Esophagus squamous epithelium (tissue), 5 donors: ENCODE measurements at regions not wholly inside any gene's neighbourhood (a gene's known extent, or its start where the extent isn't known, plus 50 kb on each side); places are given as distances from the start of the nearest gene placed in this dataset.

Experiments used
- DNase-seq: peaks from one replicate; lab custom pipeline; 2025; lab: John Stamatoyannopoulos, UW
- H3K27ac ChIP-seq, 4 donors: fragments of 200-600 bp; sonication (generic); one replicate each; pipeline ENCODE4 v1.5.1; 2016 to 2019; ENCODE audit warnings: mild to moderate bottlenecking in 1 of 4
- H3K27me3 ChIP-seq, 4 donors: fragments of 200-600 bp; sonication (generic); 1 replicate in 3 of 4; 2 replicates in 1 of 4; pipeline versions ENCODE4 v1.5.1 to v1.6.0; 2017 to 2021; ENCODE audit warnings: antibody characterized with exemption in 1 of 4
- H3K36me3 ChIP-seq, 3 donors: fragments of 200-600 bp; sonication (generic); one replicate each; pipeline ENCODE4 v1.5.1; 2016 to 2019
- H3K4me1 ChIP-seq, 3 donors: fragments of 200-600 bp; sonication (generic); one replicate each; pipeline ENCODE4 v1.5.1; 2017 to 2019
- H3K4me3 ChIP-seq, 4 donors: fragments of 200-600 bp; sonication (generic); 1 replicate in 3 of 4; 2 replicates in 1 of 4; pipeline ENCODE4 v1.5.1; 2016 to 2019; ENCODE audit warnings: mild to moderate bottlenecking in 2 of 4, moderate library complexity in 1 of 4
- H3K9me3 ChIP-seq, 3 donors: fragments of 200-600 bp; sonication (generic); one replicate each; pipeline ENCODE4 v1.5.1; 2016 to 2019
- CTCF ChIP-seq, 6 experiments: fragments of 450-650 bp in 4 of 6; fragments of 200-600 bp in 2 of 6; sonication (generic) in 2 of 6; IDR thresholded peaks; one replicate each; pipeline ENCODE4 v1.5.1; 2016 to 2019; ENCODE audit warnings: antibody characterized with exemption in 6 of 6, mild to moderate bottlenecking in 4 of 6, moderate library complexity in 4 of 6
- POLR2A ChIP-seq, 4 donors: fragments of 450-650 bp; IDR thresholded peaks; one replicate each; pipeline ENCODE4 v1.6.1; 2017; ENCODE audit warnings: antibody characterized with exemption in 4 of 4, mild to moderate bottlenecking in 4 of 4, moderate library complexity in 3 of 4
- WGBS, 2 donors: methylation state at CpG; one replicate each; pipeline ENCODE4 v1.1.5; 2018; 5-methylcytosine and 5-hydroxymethylcytosine counted together
- intact Hi-C: fragments of 100-400 bp; cut with DNase I; formaldehyde crosslinking; loops from one replicate; pipeline ENCODE4 v1.15.0; 2022
- donor health status: DM: yes; HTN: yes; CAD: no.

DNA sequence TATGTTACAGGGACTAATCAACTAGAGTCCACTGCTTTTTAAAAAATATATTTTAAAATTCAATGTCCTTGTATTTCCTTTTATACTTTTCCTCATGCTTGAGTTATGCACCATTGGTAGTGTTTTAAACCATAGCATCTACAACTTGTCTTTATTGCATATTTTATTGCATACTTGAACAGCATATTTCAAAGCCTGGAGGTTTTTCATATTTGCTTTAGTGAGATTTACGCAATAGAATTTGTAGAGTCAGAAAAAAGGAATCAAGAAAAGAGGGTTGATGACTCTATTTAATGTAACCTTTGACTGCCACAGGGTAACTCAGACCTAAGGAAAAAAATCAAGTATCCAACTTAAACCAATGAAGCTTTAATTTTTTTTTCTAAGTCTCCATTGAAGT lies 1165.7 kb upstream of the IGFBP7 start:
- Histone ChIP-seq H3K36me3 (no peaks in the 10 kb centered on the region), H3K9me3 (peaks cover 0 to 2% (median 0%) of the 10 kb centered on the region in 3 donors), H3K27me3 (no peaks in the 10 kb centered on the region), H3K27ac (no peak overlapping the region), H3K4me3 (no peak overlapping the region), H3K4me1 (no peaks in the 10 kb centered on the region)
- intact Hi-C loops = no loop called here
- 65 to 76% methylated on average over 1 of the region's 1 CpG for WGBS, 2 donors
- TF ChIP-seq POLR2A (IDR thresholded peaks at IDR 0.05) (no peak), CTCF (IDR thresholded peaks at IDR 0.05) (no peak)
- no peak for DNase-seq

GRCh38 chr4:58274553-58274952 lies 1164.4 kb upstream of the IGFBP7 start:
- 82 to 90% methylated on average over 5 of the region's 5 CpGs for WGBS, 2 donors
- Histone ChIP-seq H3K27me3 (no peaks in the 10 kb centered on the region), H3K4me1 (no peaks in the 10 kb centered on the region), H3K27ac (no peak overlapping the region), H3K36me3 (no peaks in the 10 kb centered on the region), H3K4me3 (no peak overlapping the region), H3K9me3 (peaks cover 0 to 14% (median 0%) of the 10 kb centered on the region in 3 donors)
- no peak for TF ChIP-seq CTCF (IDR thresholded peaks at IDR 0.05)
- no peak for TF ChIP-seq POLR2A (IDR thresholded peaks at IDR 0.05)
- intact Hi-C loops = no loop called here
- DNase-seq = no peak

GRCh38 chr4:58272311-58272710 lies 1162.1 kb upstream of the IGFBP7 start:
- Histone ChIP-seq H3K27me3 (no peaks in the 10 kb centered on the region), H3K4me3 (no peak overlapping the region), H3K27ac (no peak overlapping the region), H3K9me3 (peaks cover 0 to 14% (median 0%) of the 10 kb centered on the region in 3 donors), H3K36me3 (no peaks in the 10 kb centered on the region), H3K4me1 (no peaks in the 10 kb centered on the region)
- TF ChIP-seq POLR2A (IDR thresholded peaks at IDR 0.05) (no peak), CTCF (IDR thresholded peaks at IDR 0.05) (no peak)
- no peak for DNase-seq
- intact Hi-C loops = no loop called here
- WGBS, 2 donors = 65 to 69% methylated on average over 1 of the region's 1 CpG

- Histone ChIP-seq H3K4me1 (no peaks in the 10 kb centered on the region), H3K9me3 (peaks cover 0 to 11% (median 0%) of the 10 kb centered on the region in 3 donors), H3K36me3 (no peaks in the 10 kb centered on the region), H3K27me3 (no peaks in the 10 kb centered on the region), H3K4me3 (no peak overlapping the region), H3K27ac (no peak overlapping the region)
- intact Hi-C loops = no loop called here
- 46 to 66% methylated on average over 2 of the region's 2 CpGs for WGBS, 2 donors
- TF ChIP-seq CTCF (IDR thresholded peaks at IDR 0.05) (no peak), POLR2A (IDR thresholded peaks at IDR 0.05) (no peak)
- no peak for DNase-seq
These were observed 1155.5 kb upstream of the IGFBP7 start for GRCh38 chr4:58265734-58266133.

- Histone ChIP-seq H3K4me3 (no peak overlapping the region), H3K4me1 (no peaks in the 10 kb centered on the region), H3K36me3 (no peaks in the 10 kb centered on the region), H3K27me3 (no peaks in the 10 kb centered on the region), H3K9me3 (no peaks in the 10 kb centered on the region), H3K27ac (no peak overlapping the region)
- TF ChIP-seq POLR2A (IDR thresholded peaks at IDR 0.05) (no peak), CTCF (IDR thresholded peaks at IDR 0.05) (no peak)
- DNase-seq = no peak
- intact Hi-C loops = no loop called here
These were observed 1151.3 kb upstream of the IGFBP7 start for GRCh38 chr4:58261526-58261925.
